ENCODE measurements at regions not wholly inside any gene's neighbourhood (a gene's known extent, or its start where the extent isn't known, plus 50 kb on each side); places are given as distances from the start of the nearest gene placed in this dataset.
"Not testable (repeated sequence)": the region's sequence is repeated elsewhere in the genome, so short reads cannot be mapped to it uniquely, and the experiment has no call there.

GRCh38 chr6:60758725-60759124 lies 1527.3 kb downstream of the KHDRBS2 start:
- TF ChIP-seq SIN3A (IDR thresholded peaks at IDR 0.05; ENCODE audit: borderline replicate concordance, insufficient read depth, low read depth, low read length); CTCF (IDR thresholded peaks at IDR 0.05); POLR2AphosphoS5 (IDR thresholded peaks at IDR 0.05; ENCODE audit: low read depth, low read length); TCF7L2 (IDR thresholded peaks at IDR 0.05; ENCODE audit: low read depth, low read length): not testable (repeated sequence)
